SU-DHL-6 (cell line): ENCODE measurements at regions not wholly inside any gene's neighbourhood (a gene's known extent, or its start where the extent isn't known, plus 50 kb on each side); places are given as distances from the start of the nearest gene placed in this dataset.

Source experiments
- H2AFZ ChIP-seq: fragments of 200-600 bp; sonication (generic); 2 replicates; pipeline ENCODE4 v1.6.1; 2014; ENCODE audit warnings: low read depth, mild to moderate bottlenecking, moderate library complexity, mixed read lengths, antibody characterized with exemption, low read length; ENCODE audit not compliant: severe bottlenecking
- H3F3A ChIP-seq: fragments of 200-600 bp; shearing (Covaris generic); 2 replicates; pipeline ENCODE4 v1.6.0; 2016; ENCODE audit warnings: antibody characterized with exemption, mild to moderate bottlenecking; ENCODE audit not compliant: insufficient read depth
- H3K27ac ChIP-seq: fragments of 200-600 bp; sonication (generic); 2 replicates; pipeline ENCODE4 v1.5.1; 2016; ENCODE audit warnings: low read depth, mild to moderate bottlenecking, low read length, moderate library complexity, mixed read lengths
- H3K27me3 ChIP-seq: fragments of 200-600 bp; sonication (generic), shearing (Covaris generic); 2 replicates; pipeline ENCODE4 v1.6.0; 2014; ENCODE audit warnings: mild to moderate bottlenecking, low read length
- H3K36me3 ChIP-seq: fragments of 200-600 bp; sonication (generic); 2 replicates; pipeline ENCODE4 v1.6.1; 2014; ENCODE audit warnings: mild to moderate bottlenecking, low read length, mixed read lengths
- H3K4me2 ChIP-seq: fragments of 300-600, 200-600 bp; shearing (Covaris generic), sonication (generic); 2 replicates; pipeline ENCODE4 v1.6.0; 2014; ENCODE audit warnings: low read length, low read depth, mild to moderate bottlenecking; ENCODE audit not compliant: poor library complexity, severe bottlenecking
- H3K4me3 ChIP-seq: fragments of 200-600 bp; sonication (generic); 2 replicates; pipeline ENCODE4 v1.5.1; 2014; ENCODE audit warnings: antibody characterized with exemption, low read length, mild to moderate bottlenecking, mixed read lengths; ENCODE audit not compliant: insufficient read depth, poor library complexity, severe bottlenecking
- H3K79me2 ChIP-seq: fragments of 200-600 bp; sonication (generic); 2 replicates; pipeline ENCODE4 v1.6.1; 2014; ENCODE audit warnings: mild to moderate bottlenecking, low read length, moderate library complexity; ENCODE audit not compliant: insufficient read depth
- H3K9ac ChIP-seq: fragments of 200-600 bp; sonication (generic); 2 replicates; pipeline ENCODE4 v1.7.0; 2014; ENCODE audit warnings: mild to moderate bottlenecking, low read length
- H3K9me2 ChIP-seq: fragments of 200-600 bp; sonication (generic); replicated peaks from 2 replicates; pipeline ENCODE4 v1.6.1; 2014; ENCODE audit warnings: low read length; ENCODE audit not compliant: insufficient read depth
- H3K9me3 ChIP-seq: fragments of 200-600 bp; sonication (generic); 2 replicates; pipeline ENCODE4 v1.6.1; 2014; ENCODE audit warnings: low read length, mixed read lengths; ENCODE audit not compliant: insufficient read depth
- H4K20me1 ChIP-seq: fragments of 200-600 bp; sonication (generic); 2 replicates; pipeline ENCODE4 v1.6.1; 2014; ENCODE audit warnings: low read depth, mild to moderate bottlenecking, antibody characterized with exemption, low read length, moderate library complexity, mixed read lengths
- EZH2phosphoT487 ChIP-seq: fragments of 200-600 bp; sonication (generic), shearing (Covaris generic); conservative IDR thresholded peaks from 2 replicates; pipeline ENCODE4 v1.6.1; 2018; ENCODE audit warnings: mild to moderate bottlenecking, antibody characterized with exemption, low read length, moderate library complexity, mixed read lengths
- TF ChIP-seq, protein P1 (sequence below): fragments of 200-600 bp; sonication (generic); IDR thresholded peaks from one replicate; pipeline ENCODE4 v1.5.1; 2017; ENCODE audit warnings: antibody characterized with exemption, mild to moderate bottlenecking, low read length, moderate library complexity; ENCODE audit not compliant: insufficient read depth, poor library complexity, severe bottlenecking

DNA sequence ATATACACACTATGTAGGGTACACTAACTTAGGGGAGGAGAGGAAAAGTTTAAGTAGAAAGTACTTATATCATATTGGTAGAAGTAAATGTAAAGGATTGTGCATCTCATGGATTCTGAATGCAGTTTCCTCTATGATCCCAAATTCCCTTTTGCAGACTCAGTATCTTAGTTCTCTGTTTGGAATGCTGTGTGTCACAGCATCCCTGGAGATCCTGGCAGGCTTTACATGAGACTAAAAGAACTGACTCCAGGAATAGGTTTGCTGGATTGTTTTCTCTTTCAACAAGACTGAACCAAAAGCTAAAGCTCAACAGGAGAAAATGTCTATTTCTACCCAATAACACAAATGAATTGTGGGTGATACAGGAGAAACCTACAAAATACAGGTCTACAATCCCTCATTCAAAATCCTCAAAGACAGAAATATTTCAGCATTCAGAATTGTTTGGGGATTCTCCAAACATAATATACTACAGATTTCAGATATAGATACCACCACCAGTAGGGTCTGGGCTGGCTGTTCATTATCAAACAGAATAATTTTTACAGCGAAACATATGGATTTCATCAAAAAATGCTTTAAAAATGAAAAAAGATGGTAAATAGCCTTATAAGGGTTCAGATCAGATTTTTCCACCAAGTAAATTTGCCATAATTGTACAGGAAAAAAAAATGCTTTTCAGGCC lies 324.7 kb upstream of the GRAMD2B start:
- TF ChIP-seq EZH2phosphoT487 = no peak
- TF ChIP-seq, protein P1, sequence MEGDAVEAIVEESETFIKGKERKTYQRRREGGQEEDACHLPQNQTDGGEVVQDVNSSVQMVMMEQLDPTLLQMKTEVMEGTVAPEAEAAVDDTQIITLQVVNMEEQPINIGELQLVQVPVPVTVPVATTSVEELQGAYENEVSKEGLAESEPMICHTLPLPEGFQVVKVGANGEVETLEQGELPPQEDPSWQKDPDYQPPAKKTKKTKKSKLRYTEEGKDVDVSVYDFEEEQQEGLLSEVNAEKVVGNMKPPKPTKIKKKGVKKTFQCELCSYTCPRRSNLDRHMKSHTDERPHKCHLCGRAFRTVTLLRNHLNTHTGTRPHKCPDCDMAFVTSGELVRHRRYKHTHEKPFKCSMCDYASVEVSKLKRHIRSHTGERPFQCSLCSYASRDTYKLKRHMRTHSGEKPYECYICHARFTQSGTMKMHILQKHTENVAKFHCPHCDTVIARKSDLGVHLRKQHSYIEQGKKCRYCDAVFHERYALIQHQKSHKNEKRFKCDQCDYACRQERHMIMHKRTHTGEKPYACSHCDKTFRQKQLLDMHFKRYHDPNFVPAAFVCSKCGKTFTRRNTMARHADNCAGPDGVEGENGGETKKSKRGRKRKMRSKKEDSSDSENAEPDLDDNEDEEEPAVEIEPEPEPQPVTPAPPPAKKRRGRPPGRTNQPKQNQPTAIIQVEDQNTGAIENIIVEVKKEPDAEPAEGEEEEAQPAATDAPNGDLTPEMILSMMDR = no peak
- Histone ChIP-seq H2AFZ (no peak overlapping the region), H3K79me2 (no peaks in the 10 kb centered on the region), H3K27ac (no peak overlapping the region), H3F3A (no peaks in the 10 kb centered on the region), H3K9ac (no peak overlapping the region), H3K36me3 (no peaks in the 10 kb centered on the region), H3K4me2 (no peak overlapping the region), H3K4me3 (no peak overlapping the region), H3K9me2 (no peaks in the 10 kb centered on the region), H3K27me3 (no peaks in the 10 kb centered on the region), H3K9me3 (no peaks in the 10 kb centered on the region), H4K20me1 (no peaks in the 10 kb centered on the region)

DNA sequence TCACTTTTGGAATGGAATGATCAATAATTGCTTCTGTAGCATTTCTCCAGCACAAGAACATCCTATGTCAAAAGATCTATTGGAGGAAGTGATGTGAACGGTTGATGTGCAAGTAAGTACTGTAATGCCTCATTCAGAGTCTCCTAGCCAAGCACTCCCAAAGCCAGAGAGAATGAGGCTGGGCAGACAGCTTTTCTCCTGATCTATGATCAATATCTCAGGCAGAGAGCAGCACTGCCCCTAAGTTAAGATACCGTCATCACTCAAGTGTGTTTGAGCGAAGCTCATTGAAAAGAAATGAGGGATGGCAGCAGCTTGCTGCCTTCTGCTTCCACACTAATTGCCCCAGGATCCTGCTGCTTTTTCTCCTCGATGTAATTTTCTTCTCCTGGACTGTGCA lies 324.1 kb upstream of the GRAMD2B start:
- Histone ChIP-seq H3K27me3 (no peaks in the 10 kb centered on the region), H3K9me2 (no peaks in the 10 kb centered on the region), H3K79me2 (no peaks in the 10 kb centered on the region), H3K36me3 (no peaks in the 10 kb centered on the region), H3K4me3 (no peak overlapping the region), H4K20me1 (no peaks in the 10 kb centered on the region), H3K4me2 (no peak overlapping the region), H3F3A (no peaks in the 10 kb centered on the region), H2AFZ (no peak overlapping the region), H3K9me3 (no peaks in the 10 kb centered on the region), H3K9ac (no peak overlapping the region), H3K27ac (no peak overlapping the region)
- TF ChIP-seq, protein P1 = no peak
- TF ChIP-seq EZH2phosphoT487 = no peak

DNA sequence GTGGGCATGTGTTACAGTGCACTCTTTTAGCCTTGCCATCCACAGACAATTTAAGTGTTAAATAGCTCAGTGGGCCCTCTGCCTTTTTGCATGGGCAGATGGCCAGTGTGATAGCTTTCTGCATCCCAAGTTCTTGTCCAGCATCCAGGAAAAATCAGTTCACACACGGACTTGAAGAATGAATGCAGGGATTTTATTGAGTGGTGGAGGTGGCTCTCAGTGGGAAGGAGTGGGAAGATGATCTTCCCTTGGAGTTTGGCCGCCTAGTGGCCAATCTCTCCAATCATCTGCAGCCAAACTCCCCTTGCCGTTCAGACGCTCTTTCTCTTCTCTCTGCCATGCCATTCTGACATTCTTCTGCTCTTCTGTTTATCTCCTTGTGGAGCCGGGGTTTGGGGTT lies 322.4 kb upstream of the GRAMD2B start:
- no peak overlapping the region for H2AFZ ChIP-seq
- H3K9me2 ChIP-seq = no peaks in the 10 kb centered on the region
- H3K4me3 ChIP-seq = no peak overlapping the region
- H3K27ac ChIP-seq = no peak overlapping the region
- no peaks in the 10 kb centered on the region for H3F3A ChIP-seq
- TF ChIP-seq, protein P1 = no peak
- no peak for TF ChIP-seq EZH2phosphoT487
- no peaks in the 10 kb centered on the region for H3K79me2 ChIP-seq
- no peak overlapping the region for H3K9ac ChIP-seq
- H4K20me1 ChIP-seq = no peaks in the 10 kb centered on the region
- H3K27me3 ChIP-seq = no peaks in the 10 kb centered on the region
- no peaks in the 10 kb centered on the region for H3K36me3 ChIP-seq
- H3K9me3 ChIP-seq = no peaks in the 10 kb centered on the region
- no peak overlapping the region for H3K4me2 ChIP-seq
